H9 (cell line): ENCODE measurements at regions not wholly inside any gene's neighbourhood (a gene's known extent, or its start where the extent isn't known, plus 50 kb on each side); places are given as distances from the start of the nearest gene placed in this dataset.

Experiments
- DNase-seq: peaks from one replicate; pipeline ENCODE4 v3.0.0-alpha.2; 2017
- H2AFZ ChIP-seq: one replicate; pipeline ENCODE4 v1.6.1; 2013; ENCODE audit warnings: mild to moderate bottlenecking, low read length, control low read depth, moderate library complexity
- H2AK5ac ChIP-seq: 2 replicates; pipeline ENCODE4 v1.6.1; 2013; ENCODE audit warnings: low read length, control low read depth, mixed read lengths; ENCODE audit not compliant: insufficient read length
- H2BK120ac ChIP-seq: one replicate; pipeline ENCODE4 v1.6.1; 2013; ENCODE audit warnings: low read depth, mild to moderate bottlenecking, low read length, control low read depth, inconsistent platforms; ENCODE audit not compliant: poor library complexity, severe bottlenecking
- H2BK12ac ChIP-seq: 2 replicates; pipeline ENCODE4 v1.6.1; 2013; ENCODE audit warnings: low read length, control low read depth, mixed read lengths, low read depth; ENCODE audit not compliant: insufficient read length
- H2BK15ac ChIP-seq: 2 replicates; pipeline ENCODE4 v1.6.1; 2013; ENCODE audit warnings: low read depth, low read length, control low read depth
- H2BK20ac ChIP-seq: one replicate; pipeline ENCODE4 v1.6.1; 2013; ENCODE audit warnings: low read depth, mild to moderate bottlenecking, low read length, control low read depth, inconsistent platforms; ENCODE audit not compliant: poor library complexity, severe bottlenecking
- H2BK5ac ChIP-seq: 2 replicates; pipeline ENCODE4 v1.6.1; 2013; ENCODE audit warnings: low read length, control low read depth, mixed read lengths; ENCODE audit not compliant: insufficient read length
- H3K14ac ChIP-seq: 2 replicates; pipeline ENCODE4 v1.6.1; 2013; ENCODE audit warnings: low read length, control low read depth; ENCODE audit not compliant: insufficient read depth
- H3K18ac ChIP-seq: 2 replicates; pipeline ENCODE4 v1.6.1; 2013; ENCODE audit warnings: low read depth, mild to moderate bottlenecking, mixed read lengths, low read length, control low read depth; ENCODE audit not compliant: insufficient read length
- H3K23ac ChIP-seq: 2 replicates; pipeline ENCODE4 v1.6.1; 2013; ENCODE audit warnings: low read length, control low read depth, mixed read lengths, low read depth; ENCODE audit not compliant: insufficient read length
- H3K23me2 ChIP-seq: 2 replicates; pipeline ENCODE4 v1.6.1; 2013; ENCODE audit warnings: low read depth, mild to moderate bottlenecking, mixed read lengths, low read length, control low read depth; ENCODE audit not compliant: insufficient read length, poor library complexity, severe bottlenecking
- H3K27ac ChIP-seq: 2 replicates; pipeline ENCODE4 v1.5.1; 2013; ENCODE audit warnings: low read length, control low read depth, mixed read lengths, low read depth; ENCODE audit not compliant: insufficient read length
- H3K27me3 ChIP-seq: 2 replicates; pipeline ENCODE4 v1.6.1; 2013; ENCODE audit warnings: low read length, control low read depth, inconsistent platforms; ENCODE audit not compliant: insufficient read depth
- H3K4ac ChIP-seq: 2 replicates; pipeline ENCODE4 v1.6.1; 2013; ENCODE audit warnings: low read depth, mild to moderate bottlenecking, control low read depth, inconsistent platforms, low read length, moderate library complexity
- H3K4me1 ChIP-seq: 2 replicates; pipeline ENCODE4 v1.6.1; 2013; ENCODE audit warnings: low read length, control low read depth, inconsistent platforms; ENCODE audit not compliant: insufficient read depth
- H3K4me2 ChIP-seq: 2 replicates; pipeline ENCODE4 v1.6.1; 2013; ENCODE audit warnings: low read length, control low read depth, mixed read lengths; ENCODE audit not compliant: insufficient read length, insufficient read depth
- H3K56ac ChIP-seq: 2 replicates; pipeline ENCODE4 v1.6.1; 2013; ENCODE audit warnings: low read depth, mild to moderate bottlenecking, mixed read lengths, low read length, control low read depth; ENCODE audit not compliant: insufficient read length
- H3K79me1 ChIP-seq: 2 replicates; pipeline ENCODE4 v1.6.1; 2013; ENCODE audit warnings: low read depth, mild to moderate bottlenecking, moderate library complexity, low read length, control low read depth, inconsistent platforms; ENCODE audit not compliant: insufficient read depth, poor library complexity, severe bottlenecking
- H3K79me2 ChIP-seq: 2 replicates; pipeline ENCODE4 v1.6.1; 2013; ENCODE audit warnings: low read length, control low read depth, inconsistent platforms; ENCODE audit not compliant: insufficient read depth
- H3K9ac ChIP-seq: 2 replicates; pipeline ENCODE4 v1.6.1; 2013; ENCODE audit warnings: low read length, control low read depth, mixed read lengths; ENCODE audit not compliant: insufficient read length; ENCODE audit errors: extremely low read depth
- H3K9me3 ChIP-seq: one replicate; pipeline ENCODE4 v1.6.1; 2013; ENCODE audit warnings: low read depth, low read length, inconsistent platforms; ENCODE audit not compliant: control insufficient read depth
- H3T11ph ChIP-seq: one replicate; pipeline ENCODE4 v1.6.1; 2013; ENCODE audit warnings: mild to moderate bottlenecking, low read length, control low read depth, inconsistent platforms
- H4K20me1 ChIP-seq: one replicate; pipeline ENCODE4 v1.6.1; 2013; ENCODE audit not compliant: control insufficient read depth, insufficient read length, insufficient read depth
- H4K5ac ChIP-seq: 2 replicates; pipeline ENCODE4 v1.6.1; 2013; ENCODE audit warnings: low read depth, mild to moderate bottlenecking, mixed read lengths, low read length, control low read depth; ENCODE audit not compliant: insufficient read length
- H4K8ac ChIP-seq: replicated peaks from 2 replicates; pipeline ENCODE4 v1.6.1; 2013; ENCODE audit warnings: low read length, control low read depth, mixed read lengths, low read depth; ENCODE audit not compliant: insufficient read length
- H4K91ac ChIP-seq: 2 replicates; pipeline ENCODE4 v1.6.1; 2013; ENCODE audit warnings: low read depth, mild to moderate bottlenecking, moderate library complexity, mixed read lengths, low read length, control low read depth; ENCODE audit not compliant: insufficient read length
- H3K27ac Mint-ChIP-seq, 3 experiments: 2 replicates in 2 of 3; 3 replicates in 1 of 3; pipeline ENCODE4 v1.8.0; 2020 to 2021; ENCODE audit warnings: mixed read lengths in 3 of 3, mild to moderate bottlenecking in 1 of 3, moderate library complexity in 1 of 3
- H3K27me3 Mint-ChIP-seq: 2 replicates; pipeline ENCODE4 v1.8.0; 2021; ENCODE audit warnings: low read depth, mild to moderate bottlenecking, moderate library complexity, mixed read lengths
- H3K36me3 Mint-ChIP-seq, 3 experiments: 2 replicates in 2 of 3; 3 replicates in 1 of 3; pipeline ENCODE4 v1.8.0; 2020 to 2021; ENCODE audit warnings: low read depth in 3 of 3, mixed read lengths in 3 of 3; ENCODE audit not compliant: insufficient read depth in 1 of 3
- H3K4me1 Mint-ChIP-seq, 2 experiments: 2 replicates each; pipeline ENCODE4 v1.8.0; 2020; ENCODE audit warnings: mixed read lengths in 2 of 2
- H3K4me3 Mint-ChIP-seq, 2 experiments: 2 replicates in 1 of 2; 3 replicates in 1 of 2; pipeline ENCODE4 v1.8.0; 2020 to 2021; ENCODE audit warnings: mild to moderate bottlenecking in 2 of 2, mixed read lengths in 2 of 2, moderate library complexity in 1 of 2
- H3K9me3 Mint-ChIP-seq, 2 experiments: 2 replicates in 1 of 2; 3 replicates in 1 of 2; pipeline ENCODE4 v1.8.0; 2020; ENCODE audit warnings: mild to moderate bottlenecking in 2 of 2, mixed read lengths in 2 of 2, moderate library complexity in 1 of 2
- CTCF ChIP-seq: fragments of 200-600 bp; sonication (generic); conservative IDR thresholded peaks from 3 replicates; pipeline ENCODE4 v1.8.0; 2021; ENCODE audit warnings: antibody characterized with exemption, mild to moderate bottlenecking
- WGBS: extraction: QIAGEN DNeasy Blood & Tissue Kit; methylation state at CpG from one replicate; pipeline ENCODE4 v1.1.7; 2013; ENCODE audit warnings: missing lambda C conversion rate, low lambda C conversion rate, mixed read lengths; ENCODE audit not compliant: insufficient read length; ENCODE audit errors: extremely low coverage; 5-methylcytosine and 5-hydroxymethylcytosine counted together

DNA sequence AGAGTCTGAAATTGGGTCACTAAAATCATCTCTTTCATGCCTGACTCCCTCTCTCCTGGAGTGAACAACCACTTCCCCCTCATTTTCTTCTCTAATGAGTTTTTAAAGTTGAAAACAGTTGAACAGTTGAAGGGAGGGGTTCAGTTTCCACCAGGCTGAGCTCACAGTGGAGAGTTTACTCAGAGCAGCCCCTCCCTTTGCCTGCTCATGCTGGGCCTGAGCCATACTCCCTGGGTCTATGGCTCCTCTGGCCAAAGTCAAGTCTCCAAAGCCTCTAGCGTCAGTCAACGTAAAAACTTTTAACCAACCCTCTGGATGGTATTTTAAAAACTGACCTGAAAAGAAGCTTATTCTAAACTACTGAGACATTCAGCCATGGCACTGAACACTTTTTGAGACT lies 100.8 kb upstream of the RNPC3 start:
- no peak for DNase-seq
- no peak overlapping the region for H3K14ac ChIP-seq
- H3K36me3 Mint-ChIP-seq, result no peaks in the 10 kb centered on the region

More for the DNA sequence above, 100.8 kb upstream of the RNPC3 start:
- Histone ChIP-seq H2BK15ac (no peak overlapping the region), H2BK12ac (no peak overlapping the region), H3K9me3 (no peaks in the 10 kb centered on the region), H3K23ac (no peak overlapping the region), H3K9ac (no peak overlapping the region), H3K18ac (no peak overlapping the region), H3K4ac (no peak overlapping the region), H3T11ph (no peak overlapping the region), H3K79me2 (no peaks in the 10 kb centered on the region), H2AFZ (no peak overlapping the region), H2AK5ac (no peak overlapping the region), H3K27ac (no peak overlapping the region), H4K5ac (no peak overlapping the region), H3K4me1 (no peaks in the 10 kb centered on the region), H3K4me2 (no peak overlapping the region), H4K91ac (no peak overlapping the region), H4K8ac (no peak overlapping the region), H3K23me2 (no peaks in the 10 kb centered on the region), H3K56ac (no peak overlapping the region), H4K20me1 (no peaks in the 10 kb centered on the region), H2BK20ac (no peak overlapping the region), H2BK120ac (no peak overlapping the region), H3K27me3 (no peaks in the 10 kb centered on the region), H2BK5ac (no peak overlapping the region), H3K79me1 (no peaks in the 10 kb centered on the region)
- Mint-ChIP-seq H3K4me3 (no peak overlapping the region), H3K9me3 (no peaks in the 10 kb centered on the region; a peak in 1 of 5 replicates), H3K27ac (no peak overlapping the region), H3K4me1 (peaks cover 0 to 3% of the 10 kb centered on the region in 2 experiments; a peak in 1 of 4 replicates), H3K27me3 (no peaks in the 10 kb centered on the region)
- TF ChIP-seq CTCF, result no peak
- no CpG with 5 or more reads among the region's 2 CpGs for WGBS
